Activated effector memory CD4-positive, alpha-beta T cell treated with anti-CD3 and anti-CD28 coated beads, Interleukin-2, amount 50 U/mL, for 16 hours (primary cell): ENCODE measurements at regions not wholly inside any gene's neighbourhood (a gene's known extent, or its start where the extent isn't known, plus 50 kb on each side); places are given as distances from the start of the nearest gene placed in this dataset.

ENCODE experiments used
- DNase-seq: peaks from one replicate; pipeline ENCODE4 v3.0.0-alpha.2; 2020

- no peak for DNase-seq
Measured at GRCh38 chr20:50274570-50275430, 84.2 kb downstream of the CEBPB start.

GRCh38 chr20:50276119-50277063 is 85.8 kb downstream of the CEBPB start:
- DNase-seq, result no peak

GRCh38 chr20:50277064-50277415 is 86.4 kb downstream of the CEBPB start:
- DNase-seq, result no peak

- no peak for DNase-seq
Measured at GRCh38 chr20:50277460-50278376, 87.1 kb downstream of the CEBPB start.

GRCh38 chr20:50278377-50278683 is 87.7 kb downstream of the CEBPB start:
- no peak for DNase-seq

GRCh38 chr20:50278684-50279531 is 88.3 kb downstream of the CEBPB start:
- no peak for DNase-seq

GRCh38 chr20:50279988-50280850 is 89.6 kb downstream of the CEBPB start:
- no peak for DNase-seq

GRCh38 chr20:50280851-50281655 is 90.4 kb downstream of the CEBPB start:
- no peak for DNase-seq

- no peak for DNase-seq
Measured at GRCh38 chr20:50281831-50282591, 91.4 kb downstream of the CEBPB start.

- no peak for DNase-seq
Measured at GRCh38 chr20:50282592-50283241, 92.1 kb downstream of the CEBPB start.

GRCh38 chr20:50283370-50283769 is 92.7 kb downstream of the CEBPB start:
- no peak for DNase-seq

- no peak for DNase-seq
Measured at GRCh38 chr20:50283922-50284810, 93.5 kb downstream of the CEBPB start.

GRCh38 chr20:50284811-50285375 is 94.3 kb downstream of the CEBPB start:
- no peak for DNase-seq

- no peak for DNase-seq
Measured at GRCh38 chr20:50285376-50286173, 94.9 kb downstream of the CEBPB start.

GRCh38 chr20:50286174-50286511 is 95.5 kb downstream of the CEBPB start:
- DNase-seq, result no peak

GRCh38 chr20:50286609-50287008 is 96.0 kb downstream of the CEBPB start:
- DNase-seq, result no peak

- DNase-seq, result no peak
Measured at GRCh38 chr20:50287512-50287911, 96.9 kb downstream of the CEBPB start.
